Iris pigment epithelial cell (primary cell): ENCODE measurements at regions not wholly inside any gene's neighbourhood (a gene's known extent, or its start where the extent isn't known, plus 50 kb on each side); places are given as distances from the start of the nearest gene placed in this dataset.
A peak's percentile ranks its signal among the peaks of the same experiment; 100 is the strongest.
"Not testable (repeated sequence)": the region's sequence is repeated elsewhere in the genome, so short reads cannot be mapped to it uniquely, and the experiment has no call there.

Experiments used
- DNase-seq: peaks from one replicate; pipeline ENCODE4 v3.0.0-alpha.2; 2011; ENCODE audit warnings: low read depth

GRCh38 chr2:66632882-66633281 is 198.0 kb downstream of the MEIS1 start:
- DNase-seq = not testable (repeated sequence)

DNA sequence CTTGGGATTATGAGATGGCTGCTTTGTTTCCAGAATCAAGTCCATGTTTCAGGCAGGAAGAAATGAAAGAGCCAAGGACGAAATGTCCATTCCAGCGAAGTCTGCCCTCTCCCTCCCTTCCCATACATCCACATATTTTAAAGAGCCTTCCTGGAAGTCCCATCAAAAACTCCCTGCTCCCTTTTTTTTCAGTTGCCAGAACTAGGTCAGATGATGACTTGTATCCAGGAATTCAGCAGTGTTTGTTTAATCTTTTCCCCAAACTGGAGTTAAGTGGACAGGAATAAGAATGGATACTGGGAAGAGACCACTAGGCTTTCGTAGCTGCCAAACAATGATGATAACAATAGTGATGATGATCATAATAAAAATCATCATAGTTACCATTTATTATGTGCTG is 198.7 kb downstream of the MEIS1 start:
- DNase-seq = no peak

DNA sequence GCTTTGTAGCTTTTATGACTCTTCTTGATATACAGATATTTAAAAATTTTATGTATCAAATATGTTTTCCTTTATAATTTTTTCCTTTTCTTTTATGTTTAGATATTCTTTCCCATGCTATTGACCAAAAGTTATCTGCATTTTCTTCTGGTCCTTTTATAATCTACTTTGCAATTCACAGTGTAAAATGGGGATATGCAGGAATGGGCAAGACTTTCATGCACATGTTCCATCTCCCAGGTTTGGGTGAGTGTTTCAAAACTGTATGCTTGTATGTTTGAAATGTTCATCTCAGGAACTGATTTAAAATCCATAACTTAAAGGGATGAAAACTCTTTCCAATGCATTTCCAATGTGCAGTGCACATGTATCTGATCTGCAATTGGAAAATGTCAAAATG is 199.9 kb downstream of the MEIS1 start:
- DNase-seq = no peak

DNA sequence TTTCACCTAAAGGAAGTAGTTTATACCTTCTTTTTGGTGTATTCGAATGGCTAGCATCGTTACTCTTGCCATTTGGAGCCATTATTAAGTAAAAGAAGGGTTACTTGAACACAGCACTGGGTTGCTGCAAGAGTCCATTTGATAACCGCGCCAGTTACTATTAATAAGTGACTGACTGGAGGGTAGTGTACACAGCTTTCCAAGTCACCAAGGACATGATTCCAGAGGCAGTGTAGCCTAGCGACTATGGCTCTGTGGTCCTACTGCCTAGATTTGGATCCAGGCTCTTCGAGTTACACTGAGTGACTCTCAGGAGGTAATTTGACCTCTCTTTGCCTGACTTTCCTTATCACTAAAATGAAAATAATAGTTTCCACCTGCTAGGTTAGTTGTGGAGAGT is 206.8 kb downstream of the MEIS1 start:
- no peak for DNase-seq

DNA sequence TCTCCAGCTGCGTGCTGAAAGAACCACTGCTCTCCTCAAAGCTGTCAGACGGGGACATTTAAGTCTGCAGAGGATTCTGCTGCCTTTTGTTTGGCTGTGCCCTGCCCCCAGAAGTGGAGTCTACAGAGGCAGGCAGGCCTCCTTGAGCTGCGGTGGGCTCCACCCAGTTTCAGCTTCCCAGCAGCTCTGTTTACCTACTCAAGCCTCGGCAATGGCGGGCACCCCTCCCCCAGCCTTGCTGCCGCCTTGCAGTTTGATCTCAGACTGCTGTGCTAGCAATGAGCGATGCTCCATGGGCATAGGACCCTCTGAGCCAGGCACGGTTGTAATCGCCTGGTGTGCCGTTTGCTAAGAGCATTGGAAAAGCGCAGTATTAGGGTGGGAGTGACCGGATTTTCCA is 213.2 kb downstream of the MEIS1 start:
- DNase-seq = not testable (repeated sequence)

- no peak for DNase-seq
These were observed 214.1 kb downstream of the MEIS1 start for GRCh38 chr2:66649006-66649405.

GRCh38 chr2:66651295-66651694 is 216.4 kb downstream of the MEIS1 start:
- DNase-seq = no peak

DNA sequence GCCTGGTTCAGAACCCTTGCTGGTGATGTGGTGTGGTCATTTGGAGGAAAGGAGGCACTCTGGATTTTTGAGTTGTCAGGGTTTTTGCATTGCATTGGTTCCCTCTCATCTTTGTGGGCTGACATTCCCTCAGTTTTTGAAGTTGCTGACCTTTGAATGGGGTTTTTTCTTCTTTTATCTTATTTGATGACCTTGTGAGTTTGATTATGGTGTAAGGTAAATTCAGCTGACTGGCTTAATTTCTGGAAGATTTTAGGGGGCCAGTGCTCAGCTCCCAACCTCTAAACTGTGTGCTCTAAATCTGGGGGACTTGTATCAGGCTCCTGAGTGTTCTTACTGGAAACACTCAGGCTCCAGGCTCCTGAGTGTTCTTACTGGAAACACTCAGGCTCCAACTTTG is 225.9 kb downstream of the MEIS1 start:
- no peak for DNase-seq

GRCh38 chr2:66661253-66662173 is 226.6 kb downstream of the MEIS1 start:
- DNase-seq = no peak

DNA sequence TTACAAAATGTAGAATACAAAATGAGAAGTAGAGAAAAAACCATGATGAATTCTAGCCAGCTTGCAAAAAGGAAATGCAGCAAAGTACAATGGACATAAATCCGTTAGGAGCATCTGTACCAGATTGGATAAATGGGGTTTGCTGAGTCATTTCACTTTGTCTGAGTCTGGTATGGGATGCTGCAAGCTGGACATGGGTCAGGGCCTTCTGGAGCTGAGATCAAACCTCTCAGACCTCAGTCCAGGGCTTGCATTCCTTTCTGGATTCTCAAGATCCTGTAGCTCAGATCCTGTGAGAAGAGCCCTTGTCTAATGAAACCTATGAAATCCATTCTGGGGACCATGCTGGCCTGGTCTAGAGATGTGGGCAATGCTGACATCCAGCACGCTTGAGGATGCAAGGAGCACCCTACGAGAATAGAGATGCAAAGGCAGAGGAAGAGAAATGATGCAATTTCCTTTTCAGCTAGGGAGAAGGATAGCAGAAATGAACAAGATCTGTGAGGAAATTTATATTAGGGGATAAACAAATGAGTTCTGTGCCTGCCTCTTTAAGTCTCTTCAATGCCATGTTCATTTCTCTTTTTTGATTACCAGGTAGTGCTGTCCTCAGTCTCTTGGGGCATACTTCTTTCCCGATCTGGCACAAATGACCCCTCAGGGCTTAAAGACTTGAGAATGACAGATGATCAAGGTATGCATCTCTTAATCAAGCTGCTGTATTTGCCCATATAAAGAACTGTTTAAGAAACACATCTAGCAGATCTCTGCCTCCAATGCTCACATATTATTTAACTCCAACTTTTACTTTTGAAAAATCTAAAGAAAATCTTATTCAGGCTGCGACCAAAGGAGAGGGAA is 230.4 kb downstream of the MEIS1 start:
- peak; percentile 23 for DNase-seq

- no peak for DNase-seq
These were observed 232.4 kb downstream of the MEIS1 start for GRCh38 chr2:66667301-66667700.

- no peak for DNase-seq
These were observed 238.4 kb downstream of the MEIS1 start for GRCh38 chr2:66673286-66673685.

GRCh38 chr2:66674087-66674486 is 239.2 kb downstream of the MEIS1 start:
- no peak for DNase-seq

GRCh38 chr2:66675591-66675990 is 240.7 kb downstream of the MEIS1 start:
- no peak for DNase-seq

DNA sequence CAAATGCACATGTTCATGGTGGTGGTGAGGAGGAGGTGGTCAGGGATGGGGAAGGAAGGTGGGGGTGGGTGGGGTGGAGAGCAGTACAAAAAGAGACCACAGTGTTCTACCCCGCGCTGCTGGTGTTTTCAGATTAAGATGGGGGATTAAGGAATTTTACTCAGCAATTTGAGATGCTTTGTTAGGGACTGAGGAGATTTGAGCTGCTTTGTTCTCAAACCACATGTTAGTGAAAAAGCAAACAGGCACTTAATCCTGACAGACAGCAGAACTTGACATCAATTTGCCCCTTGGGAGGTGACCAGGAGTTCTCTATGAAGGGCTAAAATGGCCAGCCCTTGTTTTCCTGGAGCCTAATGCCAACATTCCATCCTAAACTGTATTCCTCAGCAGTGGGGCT is 244.5 kb downstream of the MEIS1 start:
- no peak for DNase-seq

- DNase-seq = no peak
These were observed 247.6 kb downstream of the MEIS1 start for GRCh38 chr2:66682476-66682875.

DNA sequence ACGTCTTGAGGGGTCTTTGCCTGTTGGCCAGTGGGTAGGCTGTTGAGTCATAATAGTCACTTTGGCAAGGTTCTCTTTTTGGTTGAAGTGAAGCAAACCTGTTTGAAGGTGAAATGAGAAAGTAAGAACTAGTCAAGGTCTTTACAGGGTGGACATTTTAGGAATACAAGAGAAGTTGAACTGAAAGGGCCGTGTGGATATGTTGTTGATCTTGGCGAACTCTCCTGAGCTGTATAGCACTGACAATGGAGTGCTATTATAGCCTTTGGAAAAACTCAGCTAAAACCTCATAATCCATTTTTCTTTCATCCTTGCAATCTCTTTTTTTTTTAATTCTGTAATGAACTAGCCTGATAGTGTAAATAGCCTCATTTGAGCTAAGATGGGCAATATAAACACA is 248.1 kb downstream of the MEIS1 start:
- no peak for DNase-seq

- DNase-seq = no peak
These were observed 248.7 kb downstream of the MEIS1 start for GRCh38 chr2:66683599-66683998.

GRCh38 chr2:66684289-66684688 is 249.4 kb downstream of the MEIS1 start:
- DNase-seq = no peak

DNA sequence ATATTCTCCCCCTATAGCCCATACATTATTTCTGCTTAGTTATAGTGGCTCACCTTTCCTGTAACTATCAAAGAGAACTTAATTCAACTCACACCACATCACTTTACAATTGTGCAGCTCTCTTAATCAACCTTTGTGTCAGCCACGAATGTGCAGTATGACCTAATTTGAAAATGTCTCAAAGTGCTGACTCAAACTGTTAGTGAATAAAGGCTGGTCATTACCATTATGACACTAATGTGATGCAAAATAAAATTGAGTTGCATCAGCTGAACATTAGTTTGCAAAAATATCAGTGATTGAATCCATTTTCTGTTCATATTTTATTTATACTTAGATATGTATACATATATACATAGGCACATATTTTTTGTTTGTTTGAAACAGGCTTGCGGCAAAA is 251.8 kb downstream of the MEIS1 start:
- no peak for DNase-seq

GRCh38 chr2:66688951-66689350 is 254.0 kb downstream of the MEIS1 start:
- no peak for DNase-seq

DNA sequence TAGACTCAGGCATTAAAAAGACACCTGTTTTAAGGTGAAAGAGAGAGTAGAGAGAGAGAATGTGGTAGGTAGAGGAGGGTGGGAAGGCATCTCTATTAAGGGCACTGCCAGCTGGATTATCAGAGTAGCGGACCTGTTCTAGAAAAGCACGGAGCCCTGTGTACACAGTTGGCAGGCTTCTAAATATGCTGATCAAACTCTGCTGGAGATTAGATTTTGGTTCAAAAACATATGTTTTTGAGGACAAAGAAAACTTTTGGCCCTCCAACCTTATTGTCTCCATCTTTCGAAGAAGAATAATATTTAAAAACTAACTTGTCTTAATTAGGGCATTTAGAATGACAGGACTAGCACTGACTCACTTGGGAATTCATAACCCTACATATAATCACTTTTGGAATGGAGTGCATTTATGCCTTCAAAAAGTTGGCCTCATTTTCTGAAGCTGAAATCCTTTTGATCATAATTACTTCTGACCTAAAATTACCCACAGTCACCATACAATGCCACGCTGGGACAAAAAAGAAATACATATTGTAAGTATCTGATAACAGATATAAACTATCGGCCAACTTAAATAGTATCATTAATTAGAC is 254.6 kb downstream of the MEIS1 start:
- DNase-seq = no peak
